ENCODE measurements at regions not wholly inside any gene's neighbourhood (a gene's known extent, or its start where the extent isn't known, plus 50 kb on each side); places are given as distances from the start of the nearest gene placed in this dataset.

DNA sequence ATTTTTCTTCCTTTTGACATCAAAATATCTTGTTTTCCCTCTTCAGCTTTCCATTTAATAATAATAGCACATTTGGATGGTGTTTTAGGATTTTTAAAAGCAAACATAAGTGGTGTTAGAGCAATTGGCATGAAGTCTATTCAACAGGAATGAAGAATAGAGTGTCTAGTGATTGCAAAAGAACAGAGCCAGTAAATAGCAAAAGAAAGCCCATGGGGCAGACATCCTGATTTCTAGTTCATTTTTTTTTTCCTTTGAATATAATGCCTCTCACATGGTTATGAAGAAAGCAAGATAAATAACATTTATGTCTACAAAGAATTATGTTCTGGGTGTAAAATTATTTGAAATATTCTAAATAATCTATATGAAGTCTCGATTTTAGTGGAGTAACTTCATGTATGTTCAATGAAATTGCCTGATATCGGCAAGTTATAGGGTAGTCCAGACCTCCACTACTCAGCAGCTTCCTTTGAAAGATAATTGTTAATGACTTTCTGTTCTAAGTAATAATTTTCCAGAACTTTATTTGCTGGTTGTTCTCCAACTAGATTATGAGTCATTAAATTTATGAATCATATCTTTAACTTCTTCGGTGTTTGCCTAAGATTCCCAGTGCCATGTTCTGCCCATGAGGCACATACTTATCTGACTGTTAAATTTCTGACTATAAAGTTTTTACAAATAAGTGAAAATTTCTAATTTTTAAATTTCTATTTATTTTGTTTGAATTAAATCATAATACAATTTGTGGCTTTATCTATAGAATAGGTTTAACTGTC lies 587.9 kb downstream of the TLL1 start:
- Histone ChIP-seq H4K8ac (ENCODE audit: low read depth in 2 of 2, low read length in 2 of 2) (no peak overlapping the region), H3K56ac (ENCODE audit: extremely low read depth, insufficient read depth, low read length) (no peak overlapping the region), H2AK5ac (ENCODE audit: low read depth, low read length) (no peak overlapping the region), H2BK20ac (ENCODE audit: low read depth, low read length) (no peak overlapping the region), H2AK9ac (replicated peaks; ENCODE audit: low read depth, low read length, poor library complexity) (no peak overlapping the region), H3K14ac (replicated peaks; ENCODE audit: low read depth, low read length) (no peak overlapping the region), H3K4me1 (ENCODE audit: control insufficient read depth, insufficient read depth, low read length) (no peaks in the 10 kb centered on the region), H3K27ac (ENCODE audit: insufficient read depth, low read length) (no peak overlapping the region), H4K5ac (ENCODE audit: low read depth, low read length) (no peak overlapping the region), H3K18ac (ENCODE audit: low read depth, low read length) (no peak overlapping the region), H3K9me1 (ENCODE audit: insufficient read depth, low read length) (no peaks in the 10 kb centered on the region), H4K20me1 (ENCODE audit: insufficient read depth, low read length) (no peaks in the 10 kb centered on the region), H3K23ac (ENCODE audit: low read depth, low read length) (no peak overlapping the region), H3K4me3 (ENCODE audit: insufficient read depth, low read depth, low read length) (no peak overlapping the region), H2BK5ac (ENCODE audit: low read depth, low read length, poor library complexity, severe bottlenecking) (no peak overlapping the region), H3K79me1 (ENCODE audit: low read depth in 1 of 2, low read length in 2 of 2) (no peaks in the 10 kb centered on the region), H3K9ac (ENCODE audit: low read depth, low read length) (no peak overlapping the region), H3K36me3 (ENCODE audit: control insufficient read depth, insufficient read depth, low read length) (no peaks in the 10 kb centered on the region), H2BK120ac (ENCODE audit: low read depth, low read length) (no peak overlapping the region), H3K4ac (ENCODE audit: low read depth, low read length) (no peak overlapping the region), H3K4me2 (ENCODE audit: low read depth, low read length) (no peak overlapping the region), H2BK15ac (ENCODE audit: low read depth, low read length) (no peak overlapping the region), H3K27me3 (ENCODE audit: control insufficient read depth, insufficient read depth, low read length) (no peaks in the 10 kb centered on the region), H4K91ac (ENCODE audit: insufficient read depth, low read depth, low read length) (no peak overlapping the region), H3K9me3 (ENCODE audit: control insufficient read depth, insufficient read depth, low read length) (peaks cover 2% of the 10 kb centered on the region; the same call in 1 of the 2 replicates), H2AFZ (replicated peaks; ENCODE audit: low read length, poor library complexity) (no peak overlapping the region)
- TF ChIP-seq RFX5 (IDR thresholded peaks at IDR 0.05; ENCODE audit: low read depth, low read length), result no peak
- TF ChIP-seq RCOR1 (IDR thresholded peaks at IDR 0.05; ENCODE audit: insufficient replicate concordance, low read length), result no peak
- no peak for TF ChIP-seq CHD1 (IDR thresholded peaks at IDR 0.05; ENCODE audit: low read depth, low read length)
- no peak for TF ChIP-seq BHLHE40 (IDR thresholded peaks at IDR 0.05; ENCODE audit: low read depth, low read length)
- TF ChIP-seq SMC3 (IDR thresholded peaks at IDR 0.05; ENCODE audit: low read depth, low read length), result no peak
- TF ChIP-seq POLR2A (IDR thresholded peaks at IDR 0.05; ENCODE audit: low read depth, low read length), result no peak
- TF ChIP-seq CEBPB (IDR thresholded peaks at IDR 0.05; ENCODE audit: low read depth, low read length), result no peak
- TF ChIP-seq, protein P1, sequence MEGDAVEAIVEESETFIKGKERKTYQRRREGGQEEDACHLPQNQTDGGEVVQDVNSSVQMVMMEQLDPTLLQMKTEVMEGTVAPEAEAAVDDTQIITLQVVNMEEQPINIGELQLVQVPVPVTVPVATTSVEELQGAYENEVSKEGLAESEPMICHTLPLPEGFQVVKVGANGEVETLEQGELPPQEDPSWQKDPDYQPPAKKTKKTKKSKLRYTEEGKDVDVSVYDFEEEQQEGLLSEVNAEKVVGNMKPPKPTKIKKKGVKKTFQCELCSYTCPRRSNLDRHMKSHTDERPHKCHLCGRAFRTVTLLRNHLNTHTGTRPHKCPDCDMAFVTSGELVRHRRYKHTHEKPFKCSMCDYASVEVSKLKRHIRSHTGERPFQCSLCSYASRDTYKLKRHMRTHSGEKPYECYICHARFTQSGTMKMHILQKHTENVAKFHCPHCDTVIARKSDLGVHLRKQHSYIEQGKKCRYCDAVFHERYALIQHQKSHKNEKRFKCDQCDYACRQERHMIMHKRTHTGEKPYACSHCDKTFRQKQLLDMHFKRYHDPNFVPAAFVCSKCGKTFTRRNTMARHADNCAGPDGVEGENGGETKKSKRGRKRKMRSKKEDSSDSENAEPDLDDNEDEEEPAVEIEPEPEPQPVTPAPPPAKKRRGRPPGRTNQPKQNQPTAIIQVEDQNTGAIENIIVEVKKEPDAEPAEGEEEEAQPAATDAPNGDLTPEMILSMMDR (conservative IDR thresholded peaks at IDR 0.05; ENCODE audit: low read depth, low read length), result no peak
- no peak for TF ChIP-seq FOS (IDR thresholded peaks at IDR 0.05; ENCODE audit: low read depth, low read length)
- no peak for TF ChIP-seq MAFK (IDR thresholded peaks at IDR 0.05; ENCODE audit: low read depth, low read length)
- TF ChIP-seq NFE2L2 (IDR thresholded peaks at IDR 0.05; ENCODE audit: low read depth, low read length), result no peak
- ChIA-PET POLR2A (ENCODE audit: unreplicated experiment) (no interaction called here), CTCF (no interaction called here)
- dilution Hi-C loops (cut with HindIII; ENCODE audit: low sequenced_read_pairs, unreplicated experiment), result no loop called here
- no peak for DNase-seq
- ATAC-seq (ENCODE audit: low read depth), result no peak
- WGBS, 2 experiments (ENCODE audit: extremely low coverage in 2 of 2, insufficient read length in 1 of 2), result no CpG with 5 or more reads among the region's 3 CpGs
- in situ Hi-C loops (cut with MboI; ENCODE audit: low sequenced_read_pairs), result no loop called here
- BruUV-seq (replicated peaks), result no TSS peak
- intact Hi-C loops (cut with micrococcal nuclease), result no loop called here

All from IMR-90 (cell line).